ENCODE measurements at regions not wholly inside any gene's neighbourhood (a gene's known extent, or its start where the extent isn't known, plus 50 kb on each side); places are given as distances from the start of the nearest gene placed in this dataset.
A peak's percentile ranks its signal among the peaks of the same experiment; 100 is the strongest.
"Not testable (repeated sequence)": the region's sequence is repeated elsewhere in the genome, so short reads cannot be mapped to it uniquely, and the experiment has no call there.

GRCh38 chr2:144920755-144921530, 401.0 kb upstream of the ZEB2 start:
- DNase-seq (ENCODE audit: low read depth in 2 of 2): no peak

- DNase-seq (ENCODE audit: low read depth in 2 of 2): peak; percentile 39 to 44
Measured at GRCh38 chr2:144914622-144915318, 394.9 kb upstream of the ZEB2 start.

- no peak for DNase-seq (ENCODE audit: low read depth in 2 of 2)
Measured at GRCh38 chr2:144914113-144914512, 394.2 kb upstream of the ZEB2 start.

- no peak for DNase-seq (ENCODE audit: low read depth in 2 of 2)
Measured at GRCh38 chr2:144912206-144912605, 392.3 kb upstream of the ZEB2 start.

- no peak for DNase-seq (ENCODE audit: low read depth in 2 of 2)
Measured at GRCh38 chr2:144905956-144906355, 386.0 kb upstream of the ZEB2 start.

GRCh38 chr2:144904612-144905011, 384.7 kb upstream of the ZEB2 start:
- DNase-seq (ENCODE audit: low read depth in 2 of 2): no peak

GRCh38 chr2:144903045-144903444, 383.1 kb upstream of the ZEB2 start:
- not testable (repeated sequence) for DNase-seq (ENCODE audit: low read depth in 2 of 2)

GRCh38 chr2:144901386-144901785, 381.5 kb upstream of the ZEB2 start:
- not testable (repeated sequence) for DNase-seq (ENCODE audit: low read depth in 2 of 2)

- no peak for DNase-seq (ENCODE audit: low read depth in 2 of 2)
Measured at GRCh38 chr2:144896341-144896740, 376.4 kb upstream of the ZEB2 start.

GRCh38 chr2:144894612-144895599, 375.0 kb upstream of the ZEB2 start:
- peak in 1 of 2 experiments; percentile 36 for DNase-seq (ENCODE audit: low read depth in 2 of 2)

- DNase-seq (ENCODE audit: low read depth in 2 of 2): no peak
Measured at GRCh38 chr2:144893464-144893863, 373.5 kb upstream of the ZEB2 start.

GRCh38 chr2:144890828-144891227, 370.9 kb upstream of the ZEB2 start:
- DNase-seq (ENCODE audit: low read depth in 2 of 2): peak in 1 of 2 experiments; percentile 11

GRCh38 chr2:144889348-144889747, 369.4 kb upstream of the ZEB2 start:
- DNase-seq (ENCODE audit: low read depth in 2 of 2): no peak

GRCh38 chr2:144886862-144887261, 366.9 kb upstream of the ZEB2 start:
- DNase-seq (ENCODE audit: low read depth in 2 of 2): no peak

GRCh38 chr2:144877893-144878292, 358.0 kb upstream of the ZEB2 start:
- DNase-seq (ENCODE audit: low read depth in 2 of 2): no peak

GRCh38 chr2:144876013-144876412, 356.1 kb upstream of the ZEB2 start:
- peak; percentile 70 to 75 for DNase-seq (ENCODE audit: low read depth in 2 of 2)

- DNase-seq (ENCODE audit: low read depth in 2 of 2): no peak
Measured at GRCh38 chr2:144875290-144875969, 355.5 kb upstream of the ZEB2 start.

- DNase-seq (ENCODE audit: low read depth in 2 of 2): no peak
Measured at GRCh38 chr2:144865670-144866069, 345.8 kb upstream of the ZEB2 start.

GRCh38 chr2:144859716-144860115, 339.8 kb upstream of the ZEB2 start:
- no peak for DNase-seq (ENCODE audit: low read depth in 2 of 2)

- DNase-seq (ENCODE audit: low read depth in 2 of 2): no peak
Measured at GRCh38 chr2:144858211-144858610, 338.3 kb upstream of the ZEB2 start.

GRCh38 chr2:144854596-144854995, 334.7 kb upstream of the ZEB2 start:
- DNase-seq (ENCODE audit: low read depth in 2 of 2): no peak
